NOMO-1 treated with DMSO at 0.1 percent for 48 hours (cell line): ENCODE measurements at regions not wholly inside any gene's neighbourhood (a gene's known extent, or its start where the extent isn't known, plus 50 kb on each side); places are given as distances from the start of the nearest gene placed in this dataset.
"Not testable (repeated sequence)": the region's sequence is repeated elsewhere in the genome, so short reads cannot be mapped to it uniquely, and the experiment has no call there.

ENCODE experiments used
- DNase-seq: peaks from one replicate; lab custom pipeline; 2025; ENCODE audit not compliant: unreplicated experiment; lab: John Stamatoyannopoulos, UW

DNA sequence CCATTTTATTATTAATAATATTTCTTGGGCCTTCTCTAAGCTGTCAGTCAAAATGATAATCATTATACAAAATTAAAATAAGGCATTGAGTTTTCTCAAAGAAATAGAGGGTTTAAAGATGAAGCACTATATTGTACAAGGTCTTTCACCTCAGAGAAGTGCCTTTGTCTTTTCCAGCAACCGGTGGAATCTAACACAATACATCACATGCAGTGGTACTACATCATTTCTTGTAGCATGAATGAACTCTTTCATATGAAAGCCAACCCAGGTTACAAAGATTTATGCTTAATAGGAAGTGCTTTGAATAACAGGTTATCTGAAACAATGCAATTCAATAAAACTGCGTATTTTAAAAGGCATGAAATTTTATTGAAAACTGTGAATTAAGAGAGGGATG, 1620.8 kb downstream of the PCDH9 start:
- no peak for DNase-seq

DNA sequence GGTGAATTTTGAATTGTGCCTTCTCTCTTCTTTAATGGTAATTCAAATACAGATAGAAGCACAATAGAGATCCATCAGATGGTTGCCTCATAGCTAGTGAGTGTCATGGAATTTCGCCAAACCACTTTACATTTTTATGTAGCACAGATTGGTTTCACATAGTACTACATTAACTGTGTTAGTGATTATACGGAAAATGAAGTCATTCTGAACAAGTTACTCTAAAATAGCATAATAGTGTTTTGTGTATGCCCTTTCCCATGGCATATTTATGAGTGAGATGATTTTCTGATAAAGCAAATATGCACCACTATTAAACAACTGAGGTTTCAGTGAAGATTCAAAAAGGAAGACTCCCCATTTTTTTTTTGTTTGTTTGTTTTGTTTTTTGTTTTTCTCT, 1623.5 kb downstream of the PCDH9 start:
- no peak for DNase-seq

DNA sequence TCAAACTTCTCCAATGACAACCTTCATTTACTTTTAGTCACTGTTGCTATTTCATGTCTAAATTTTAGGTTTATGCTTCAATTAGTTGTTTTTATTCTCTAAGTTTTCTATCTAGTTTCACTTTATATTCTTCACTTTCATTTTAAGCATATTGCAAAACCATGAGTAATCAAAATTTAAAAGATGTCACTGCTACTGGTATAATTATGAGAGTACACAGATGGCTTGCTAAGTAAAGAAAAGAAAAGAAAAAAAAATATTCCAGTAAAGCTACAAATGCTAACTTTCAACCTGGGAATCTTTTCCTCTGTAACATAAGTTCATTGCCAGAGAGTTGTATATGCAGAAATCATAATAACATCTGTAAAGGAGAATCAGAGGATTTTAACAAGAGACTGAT, 1624.7 kb downstream of the PCDH9 start:
- DNase-seq: no peak

DNA sequence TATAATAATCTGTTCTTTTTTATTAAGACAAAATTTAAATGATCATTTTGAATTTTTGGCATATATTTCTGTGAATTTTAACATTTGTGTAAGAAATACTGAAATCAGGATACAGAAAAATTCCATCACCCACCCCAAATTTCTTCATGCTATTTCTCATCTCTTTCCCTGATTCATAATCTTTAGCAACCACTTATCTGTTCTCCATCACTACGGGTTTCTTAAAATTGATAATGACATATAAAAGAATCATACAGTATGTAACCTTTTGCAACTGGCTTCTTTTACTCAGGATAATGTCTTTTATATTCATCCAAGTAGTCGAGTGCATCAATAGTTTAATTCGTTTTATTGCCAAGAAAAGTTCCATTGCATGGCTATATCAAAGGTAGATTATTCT, 1627.0 kb downstream of the PCDH9 start:
- DNase-seq: no peak

DNA sequence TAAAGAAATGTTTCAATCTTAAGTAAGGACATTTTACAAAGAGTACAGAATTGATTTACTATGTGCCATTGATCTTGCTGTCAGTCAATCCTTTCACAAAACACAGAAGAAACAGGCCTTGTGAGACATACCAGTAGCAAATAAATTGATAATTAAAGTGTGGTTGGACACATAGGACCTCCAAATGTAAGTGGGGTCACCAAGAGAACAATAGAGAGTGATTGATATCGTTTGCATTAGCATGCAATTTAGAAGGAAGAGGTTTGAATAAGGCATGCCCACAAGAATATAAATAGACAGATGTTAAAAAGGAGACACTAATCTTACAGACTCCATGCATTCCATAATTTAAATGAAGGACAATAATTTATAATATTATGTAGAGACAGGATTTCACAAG, 1628.3 kb downstream of the PCDH9 start:
- no peak for DNase-seq

DNA sequence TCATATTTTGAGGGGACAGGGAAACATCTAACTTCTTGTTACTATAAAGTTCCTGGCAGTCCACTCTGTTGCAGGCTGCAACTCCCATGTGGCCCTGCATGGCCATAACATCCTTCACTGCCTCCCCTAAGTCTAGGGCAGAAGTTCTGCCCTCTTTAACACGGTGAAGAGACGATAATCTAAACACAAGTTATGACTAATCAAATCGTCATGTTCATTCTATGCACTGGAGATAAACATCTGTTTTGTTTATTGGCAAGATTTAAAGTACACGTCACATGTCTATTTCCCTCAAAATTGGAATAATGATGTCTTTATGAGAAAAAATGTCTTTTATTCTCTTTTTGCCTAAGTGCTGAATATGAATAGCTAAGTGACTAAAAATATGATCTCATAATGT, 1629.4 kb downstream of the PCDH9 start:
- no peak for DNase-seq

DNA sequence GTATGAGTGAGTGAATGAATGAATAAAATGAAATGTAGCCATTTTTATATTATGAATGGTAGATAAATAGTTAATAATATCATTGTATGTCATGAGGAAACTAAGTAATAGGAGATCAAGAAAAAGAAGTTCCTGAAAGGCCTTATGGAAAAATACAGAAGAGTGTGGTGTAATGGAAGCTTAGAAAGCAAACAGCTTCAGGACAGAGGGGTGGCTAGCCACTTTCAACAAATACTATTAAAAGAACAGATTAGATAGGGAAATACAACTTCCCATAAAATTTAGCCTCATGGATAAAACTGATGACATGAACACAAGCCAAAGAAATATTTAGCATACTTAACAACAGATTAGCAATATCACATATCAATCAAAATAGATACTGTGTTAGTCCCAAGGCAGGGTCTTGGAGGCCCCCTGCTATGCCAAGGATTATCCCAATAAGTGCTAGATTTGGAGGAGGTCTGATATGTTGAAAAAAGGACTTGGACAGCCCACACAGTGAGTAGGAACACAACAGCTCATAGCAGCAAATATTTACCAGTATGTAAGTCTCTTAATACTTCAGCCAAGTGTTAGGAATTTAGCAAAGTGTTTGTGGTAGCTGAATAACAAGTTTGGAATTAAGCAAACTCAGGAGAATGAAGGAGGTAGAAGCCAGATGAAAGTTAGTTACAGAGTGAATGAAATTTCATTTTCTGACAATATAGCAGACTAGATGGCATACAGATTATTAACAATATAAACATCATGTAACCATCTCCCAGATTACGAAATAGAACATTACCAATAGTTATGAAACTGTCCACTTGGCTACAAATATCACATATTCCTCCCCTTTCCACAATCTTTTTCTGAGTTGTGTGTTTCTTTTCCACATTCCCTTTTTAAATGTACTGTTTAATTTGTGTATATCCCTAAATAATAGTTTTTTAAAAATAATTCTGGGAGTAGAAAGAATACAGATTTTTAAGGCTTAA, 1632.0 kb downstream of the PCDH9 start:
- DNase-seq: no peak

DNA sequence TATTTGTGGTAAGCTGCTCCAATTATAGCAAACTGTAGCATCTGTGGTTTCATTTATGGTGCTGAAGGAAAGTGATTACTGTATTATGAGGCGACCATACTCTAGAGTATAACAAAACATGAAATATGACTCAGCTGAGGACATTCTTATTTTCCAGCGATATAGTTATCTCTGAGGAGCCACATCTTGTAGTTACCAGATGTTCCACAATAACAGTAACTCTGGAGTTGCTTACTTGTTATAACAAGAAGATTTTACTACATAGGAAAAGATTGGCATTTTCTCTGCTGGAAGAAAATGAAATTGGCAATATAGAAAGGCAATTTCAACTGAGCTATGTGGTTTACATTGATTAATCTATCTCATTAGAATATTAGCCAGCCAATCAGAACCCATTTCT, 1634.2 kb downstream of the PCDH9 start:
- DNase-seq: no peak

DNA sequence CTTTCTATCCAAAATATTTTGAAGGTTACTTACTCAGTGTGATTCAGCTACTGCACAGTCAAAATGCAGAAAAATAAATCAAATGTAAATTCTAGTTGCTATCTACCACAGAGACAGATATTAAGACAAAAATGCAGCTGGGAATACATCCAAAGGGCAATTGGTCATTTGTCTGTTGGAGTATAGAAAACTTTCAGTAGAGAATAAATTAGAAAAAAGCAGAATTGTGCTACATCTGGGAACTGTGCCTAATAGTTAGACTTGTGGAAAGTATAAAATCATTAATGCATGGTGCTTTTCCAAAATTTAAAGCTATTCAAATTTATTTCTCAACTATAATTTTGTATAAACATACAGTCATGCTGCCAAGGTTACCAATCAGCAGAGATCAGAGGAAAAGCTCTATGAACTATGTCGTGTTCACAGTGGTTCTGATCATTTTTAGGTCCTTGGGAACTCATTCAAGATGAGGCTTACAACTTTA, 1635.8 kb downstream of the PCDH9 start:
- DNase-seq: no peak

DNA sequence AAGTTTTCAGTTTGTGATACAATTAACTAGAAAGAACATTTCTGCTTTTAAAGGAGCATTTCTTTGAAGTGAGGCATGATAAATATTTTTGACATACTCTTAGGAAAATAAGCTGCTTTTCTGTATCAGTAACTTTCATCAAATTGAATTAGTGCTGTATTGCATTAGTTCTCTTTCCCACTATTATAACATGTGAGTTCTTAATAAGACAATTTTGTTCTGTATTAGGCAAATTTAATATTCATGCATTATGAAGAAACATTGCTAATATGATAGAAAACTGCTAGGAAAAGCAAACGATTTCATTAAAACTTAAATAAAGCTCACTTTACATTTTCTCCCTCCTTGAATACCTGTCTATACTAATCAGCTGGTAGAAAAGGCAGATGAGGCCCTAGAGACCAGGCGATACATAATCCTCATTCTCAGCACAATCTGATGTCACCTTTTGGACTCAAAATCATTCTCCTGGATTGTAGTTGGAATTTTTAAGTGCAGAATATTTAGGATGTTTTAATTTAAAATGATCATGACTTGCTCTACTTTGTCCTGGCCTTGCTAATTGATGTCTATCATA, 1636.8 kb downstream of the PCDH9 start:
- DNase-seq: no peak

DNA sequence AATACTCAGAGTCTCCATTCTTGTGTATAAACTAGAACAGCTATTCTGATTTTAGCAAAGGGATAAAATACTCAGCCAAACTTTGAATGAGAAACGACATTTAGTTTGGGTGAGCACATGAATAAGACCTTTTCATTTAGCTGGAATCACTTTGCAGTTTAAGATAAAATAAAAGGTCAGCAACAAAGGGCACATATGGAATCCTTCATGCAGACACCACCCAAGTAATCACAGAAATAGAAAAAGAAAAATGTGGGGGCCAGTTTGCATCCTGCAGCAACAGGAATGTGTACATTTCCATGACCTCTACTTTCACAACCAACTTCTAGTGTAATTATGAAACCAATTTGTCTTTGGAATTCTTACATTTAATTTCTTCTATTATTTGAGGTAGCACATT, 1637.4 kb downstream of the PCDH9 start:
- no peak for DNase-seq

DNA sequence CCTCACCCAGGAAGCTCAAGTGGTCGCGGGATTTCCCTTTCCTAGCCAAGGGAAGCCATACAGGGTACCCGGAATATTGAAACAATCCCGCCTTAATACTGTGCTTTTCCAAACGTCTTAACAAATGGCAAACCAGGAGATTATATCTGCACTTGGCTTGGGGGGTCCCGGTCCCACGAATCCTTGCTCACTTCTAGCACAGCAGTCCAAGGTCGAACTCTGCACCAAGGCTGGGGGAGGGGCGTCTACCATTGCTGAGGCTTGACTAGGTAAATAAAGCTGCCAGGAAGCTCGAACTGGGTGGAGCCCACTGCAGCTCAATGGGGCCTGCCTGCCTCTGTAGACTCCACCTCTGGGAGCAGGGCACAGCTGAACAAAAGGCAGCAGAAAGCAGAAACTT, 1644.8 kb downstream of the PCDH9 start:
- DNase-seq: no peak

DNA sequence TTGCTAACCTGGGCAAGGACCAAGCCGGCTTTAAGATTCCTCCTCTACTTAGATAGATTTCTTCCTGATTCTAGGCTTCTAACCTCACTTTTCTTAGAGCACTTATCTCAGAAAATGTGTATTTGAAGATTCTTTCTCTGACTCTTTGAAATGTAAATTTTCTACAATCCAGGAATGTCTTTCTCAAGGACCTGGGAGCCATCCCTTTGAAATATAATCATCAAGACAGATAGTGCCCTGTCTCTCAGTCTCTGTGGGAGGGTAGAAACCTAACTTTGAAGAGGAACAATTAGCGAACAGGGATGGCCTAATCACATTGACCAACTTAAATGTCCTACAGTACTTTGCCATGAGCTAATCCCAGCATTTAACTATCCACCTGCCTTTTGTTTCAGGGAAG, 1646.0 kb downstream of the PCDH9 start:
- no peak for DNase-seq

DNA sequence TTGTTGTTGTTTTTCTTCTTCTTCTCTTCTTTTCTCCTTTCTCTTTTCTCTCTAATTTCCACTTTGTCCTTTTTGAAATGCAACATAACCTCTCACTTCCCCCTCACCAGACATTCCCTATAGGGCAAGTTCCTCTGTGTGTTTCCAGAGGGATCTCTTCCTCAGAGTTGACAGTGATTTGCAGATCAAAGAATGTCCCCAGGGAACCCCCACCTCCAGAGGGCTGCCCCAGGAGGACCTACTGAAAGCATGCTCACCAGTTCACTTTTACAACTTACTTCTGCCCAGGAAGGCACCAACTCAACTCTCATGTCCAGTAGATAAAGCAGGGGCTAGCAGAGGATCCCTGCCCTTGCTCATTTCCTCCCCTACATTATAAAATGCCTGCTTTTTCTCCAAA, 1648.0 kb downstream of the PCDH9 start:
- no peak for DNase-seq

DNA sequence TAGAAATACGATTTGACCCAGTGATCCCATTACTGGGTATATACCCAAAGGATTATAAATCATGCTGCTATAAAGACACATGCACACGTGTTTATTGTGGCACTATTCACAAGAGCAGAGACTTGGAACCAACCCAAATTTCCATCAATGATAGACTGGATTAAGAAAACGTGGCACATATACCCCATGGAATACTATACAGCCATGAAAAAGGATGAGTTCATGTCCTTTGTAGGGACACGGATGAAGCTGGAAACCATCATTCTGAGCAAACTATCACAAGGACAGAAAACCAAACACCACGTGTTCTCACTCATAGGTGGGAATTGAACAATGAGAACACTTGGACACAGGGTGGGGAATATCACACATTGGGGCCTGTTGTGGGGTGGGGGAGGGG, 1665.6 kb downstream of the PCDH9 start:
- not testable (repeated sequence) for DNase-seq

DNA sequence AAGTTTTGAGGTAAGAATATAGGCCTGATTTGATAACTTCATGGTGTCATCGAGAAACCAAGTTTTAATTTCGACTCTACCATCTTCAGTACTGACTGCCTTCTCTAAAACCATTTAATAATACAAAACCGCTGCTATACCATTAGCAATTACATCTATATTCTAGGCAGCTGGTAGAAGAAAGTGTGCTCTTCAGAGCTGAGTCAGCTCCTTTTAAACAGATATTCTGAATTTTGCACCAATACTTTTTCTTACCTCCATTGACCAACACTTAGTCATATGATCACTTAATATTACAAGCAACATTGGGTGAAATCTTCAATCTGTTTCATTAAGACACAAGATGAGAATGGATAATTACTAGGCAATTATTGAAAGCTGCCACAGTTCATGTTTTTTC, 1667.8 kb downstream of the PCDH9 start:
- no peak for DNase-seq

DNA sequence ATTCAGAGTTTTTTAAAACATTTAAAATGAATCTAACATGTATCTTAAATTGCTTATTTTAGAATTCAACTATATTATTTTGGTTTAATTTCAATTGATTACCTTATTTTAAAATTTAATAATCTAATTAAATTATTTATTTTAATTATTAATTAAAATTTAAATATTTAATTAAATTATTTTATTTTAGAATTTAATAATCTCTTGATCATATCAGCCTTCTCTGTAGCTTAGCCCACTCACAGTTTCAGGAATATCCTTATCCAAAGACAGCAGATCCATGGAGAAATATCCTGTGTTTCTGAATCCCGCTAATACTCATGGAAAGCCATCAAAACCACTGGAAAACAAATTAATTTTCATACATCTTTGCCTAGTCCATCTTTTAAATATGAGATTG, 1669.2 kb downstream of the PCDH9 start:
- no peak for DNase-seq

DNA sequence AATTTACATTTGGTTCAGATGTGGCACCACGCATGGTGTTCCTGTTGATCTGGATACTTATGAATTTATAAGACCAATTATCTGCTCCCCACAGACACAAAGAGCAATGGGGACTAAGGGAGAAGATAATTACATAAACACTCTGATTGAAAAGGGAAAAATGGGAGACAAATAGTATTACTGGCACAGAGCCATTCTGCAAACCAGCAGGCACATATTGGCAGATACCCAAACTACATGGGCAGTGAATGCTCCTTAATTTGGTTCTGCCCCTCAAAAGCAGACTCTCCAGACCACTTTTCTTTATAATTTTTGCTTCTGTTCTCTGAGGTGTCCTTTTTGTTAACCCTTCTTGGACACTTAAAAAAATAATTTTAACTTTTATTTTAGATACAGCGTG, 1674.2 kb downstream of the PCDH9 start:
- DNase-seq: no peak

DNA sequence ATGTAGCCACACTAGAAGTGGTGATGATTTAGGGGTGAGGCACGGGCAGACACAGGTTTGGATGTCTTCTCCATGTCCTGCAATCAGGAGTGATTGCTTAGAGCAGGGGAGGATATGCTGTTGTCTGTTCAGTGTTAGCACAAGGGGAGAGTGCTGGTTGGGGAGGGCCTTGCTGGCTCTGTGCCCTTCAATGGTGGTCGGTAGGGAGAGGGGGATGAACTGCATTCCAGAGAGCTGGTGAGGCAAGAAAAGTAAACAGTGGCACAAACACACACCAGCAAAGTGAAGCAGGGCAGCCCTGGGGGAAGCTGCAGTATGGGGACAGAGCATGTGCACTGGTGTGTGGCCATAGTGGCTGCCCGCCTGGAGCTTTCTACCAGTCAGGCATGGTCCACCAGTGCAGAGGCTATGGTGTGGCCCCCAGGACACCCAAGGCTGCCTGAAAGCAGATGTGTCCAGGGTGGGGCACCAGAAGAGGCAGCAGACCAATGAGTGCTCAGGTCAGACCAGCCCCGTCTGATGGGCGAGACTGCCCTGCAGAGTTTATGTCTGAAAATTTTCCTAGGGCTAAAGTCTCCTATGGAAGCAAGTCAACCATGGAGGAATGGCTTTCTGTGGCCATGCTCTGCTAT, 1676.9 kb downstream of the PCDH9 start:
- no peak for DNase-seq

DNA sequence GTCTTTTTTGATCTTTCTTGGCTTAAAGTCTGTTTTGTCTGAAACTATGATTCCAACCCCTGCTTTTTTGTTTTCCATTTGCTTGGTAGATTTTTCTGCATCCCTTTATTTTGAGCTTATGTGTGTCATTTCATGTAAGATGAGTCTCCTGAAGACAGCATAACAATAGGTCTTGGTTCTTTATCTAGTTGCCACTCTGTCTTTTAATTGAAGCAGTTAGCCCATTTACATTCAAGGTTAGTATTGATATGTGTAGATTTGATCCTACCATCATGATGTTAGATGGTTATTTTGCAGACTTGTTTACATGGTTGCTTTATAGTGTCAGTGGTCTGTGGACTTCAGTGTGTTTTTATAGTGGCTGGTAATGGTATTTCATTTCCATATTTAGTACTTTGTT, 1678.9 kb downstream of the PCDH9 start:
- no peak for DNase-seq

DNA sequence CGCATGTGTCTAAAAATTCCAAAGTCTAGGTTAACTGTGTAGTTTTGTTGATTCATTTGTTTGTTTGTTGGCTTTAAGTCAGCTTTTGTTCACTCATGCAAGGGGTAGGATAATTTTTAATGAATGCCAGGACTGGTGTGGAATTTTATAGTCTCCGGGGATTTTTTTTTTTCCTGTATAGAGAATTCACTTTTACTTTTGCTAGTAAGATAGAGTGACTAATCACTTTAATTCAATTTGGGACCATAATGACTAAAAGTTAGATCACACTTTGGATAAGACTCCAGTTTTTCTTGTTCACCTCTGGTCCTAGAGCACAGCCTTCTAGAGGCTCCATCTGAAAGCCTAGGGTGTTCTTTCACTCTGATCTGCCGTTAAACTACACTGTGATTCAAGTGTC, 1690.0 kb downstream of the PCDH9 start:
- no peak for DNase-seq

DNA sequence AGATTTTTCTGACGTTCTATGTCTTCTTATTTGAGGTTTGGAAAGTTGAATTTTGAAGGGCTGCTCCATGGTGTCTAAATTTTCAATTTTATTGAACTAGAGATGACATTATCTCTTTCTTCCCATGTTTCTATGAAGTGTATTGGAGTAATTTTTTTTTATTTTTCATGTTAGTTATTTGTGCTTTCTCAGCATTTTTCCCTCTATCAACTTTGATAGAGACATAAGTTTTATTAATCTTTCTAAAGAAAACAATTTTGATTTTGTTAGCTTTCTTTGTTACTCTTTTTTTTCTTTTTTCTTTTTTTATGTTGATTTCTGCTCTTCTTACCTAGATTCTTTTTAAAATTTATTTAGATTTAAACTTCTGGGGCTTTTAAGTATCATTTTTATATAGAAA, 1694.8 kb downstream of the PCDH9 start:
- DNase-seq: no peak
